ENCODE measurements at regions not wholly inside any gene's neighbourhood (a gene's known extent, or its start where the extent isn't known, plus 50 kb on each side); places are given as distances from the start of the nearest gene placed in this dataset.

- TF ChIP-seq CTCF (conservative IDR thresholded peaks at IDR 0.05) (no peak), EZH2 (IDR thresholded peaks at IDR 0.05; ENCODE audit: low read depth) (no peak)
Observed at GRCh38 chrX:139093201-139093600, 381.7 kb upstream of the FGF13 start.
